ENCODE measurements at regions not wholly inside any gene's neighbourhood (a gene's known extent, or its start where the extent isn't known, plus 50 kb on each side); places are given as distances from the start of the nearest gene placed in this dataset.

- POLR2A ChIA-PET, result no interaction called here
- no peak for DNase-seq (ENCODE audit: extremely low spot score)
- TF ChIP-seq ELF4 (IDR thresholded peaks at IDR 0.05), result no peak
- CTCF ChIA-PET, result no interaction called here
Measured at GRCh38 chr14:83140756-83141155, 1607.1 kb upstream of the SEL1L start.

- ChIA-PET CTCF (no interaction called here), POLR2A (no interaction called here)
- DNase-seq (ENCODE audit: extremely low spot score), result no peak
- TF ChIP-seq ELF4 (IDR thresholded peaks at IDR 0.05) (no peak), TARDBP (IDR thresholded peaks at IDR 0.05) (no peak), BHLHE40 (IDR thresholded peaks at IDR 0.05; ENCODE audit: borderline replicate concordance) (no peak), LEF1 (IDR thresholded peaks at IDR 0.05; ENCODE audit: borderline replicate concordance) (no peak), FOXA1 (IDR thresholded peaks at IDR 0.05) (no peak), FOXM1 (IDR thresholded peaks at IDR 0.05; ENCODE audit: borderline replicate concordance) (no peak), FOXK2 (IDR thresholded peaks at IDR 0.05) (no peak), SP1 (IDR thresholded peaks at IDR 0.05) (no peak), L3MBTL2 (conservative IDR thresholded peaks at IDR 0.05) (no peak), ARNT (IDR thresholded peaks at IDR 0.05) (no peak), ZNF384 (IDR thresholded peaks at IDR 0.05) (no peak), SUZ12 (IDR thresholded peaks at IDR 0.05) (no peak), HDGF (IDR thresholded peaks at IDR 0.05; ENCODE audit: borderline replicate concordance) (no peak), NFRKB (IDR thresholded peaks at IDR 0.05) (no peak)
Measured at GRCh38 chr14:83147006-83147405, 1613.4 kb upstream of the SEL1L start.

GRCh38 chr14:83151571-83151970 is 1617.9 kb upstream of the SEL1L start:
- ChIA-PET CTCF (no interaction called here), POLR2A (no interaction called here)
- no peak for DNase-seq (ENCODE audit: extremely low spot score)
- no peak for TF ChIP-seq L3MBTL2 (conservative IDR thresholded peaks at IDR 0.05)
- TF ChIP-seq FOXM1 (IDR thresholded peaks at IDR 0.05; ENCODE audit: borderline replicate concordance), result no peak
- no peak for TF ChIP-seq TARDBP (IDR thresholded peaks at IDR 0.05)
- no peak for TF ChIP-seq SP1 (IDR thresholded peaks at IDR 0.05)
- no peak for TF ChIP-seq ELF4 (IDR thresholded peaks at IDR 0.05)
- TF ChIP-seq FOXA1 (IDR thresholded peaks at IDR 0.05), result no peak
- TF ChIP-seq ZNF384 (IDR thresholded peaks at IDR 0.05), result no peak
- TF ChIP-seq LEF1 (IDR thresholded peaks at IDR 0.05; ENCODE audit: borderline replicate concordance), result no peak
- TF ChIP-seq HDGF (IDR thresholded peaks at IDR 0.05; ENCODE audit: borderline replicate concordance), result no peak
- no peak for TF ChIP-seq BHLHE40 (IDR thresholded peaks at IDR 0.05; ENCODE audit: borderline replicate concordance)
- TF ChIP-seq PKNOX1 (IDR thresholded peaks at IDR 0.05), result no peak
- TF ChIP-seq FOXK2 (IDR thresholded peaks at IDR 0.05), result no peak
- no peak for TF ChIP-seq CTBP1 (IDR thresholded peaks at IDR 0.05; ENCODE audit: borderline replicate concordance)
- TF ChIP-seq ARNT (IDR thresholded peaks at IDR 0.05), result no peak
- no peak for TF ChIP-seq SUZ12 (IDR thresholded peaks at IDR 0.05)
- no peak for TF ChIP-seq NFRKB (IDR thresholded peaks at IDR 0.05)

- CTCF ChIA-PET, result no interaction called here
- POLR2A ChIA-PET, result no interaction called here
- no peak for TF ChIP-seq BHLHE40 (IDR thresholded peaks at IDR 0.05; ENCODE audit: borderline replicate concordance)
- TF ChIP-seq SP1 (IDR thresholded peaks at IDR 0.05), result no peak
- TF ChIP-seq ZNF384 (IDR thresholded peaks at IDR 0.05), result no peak
- no peak for TF ChIP-seq HDGF (IDR thresholded peaks at IDR 0.05; ENCODE audit: borderline replicate concordance)
- no peak for TF ChIP-seq LEF1 (IDR thresholded peaks at IDR 0.05; ENCODE audit: borderline replicate concordance)
- no peak for TF ChIP-seq L3MBTL2 (conservative IDR thresholded peaks at IDR 0.05)
Measured at GRCh38 chr14:83153081-83153480, 1619.4 kb upstream of the SEL1L start.

GRCh38 chr14:83162361-83162929 is 1628.8 kb upstream of the SEL1L start:
- ChIA-PET POLR2A (no interaction called here), CTCF (no interaction called here)
- TF ChIP-seq PKNOX1 (IDR thresholded peaks at IDR 0.05) (no peak), BHLHE40 (IDR thresholded peaks at IDR 0.05; ENCODE audit: borderline replicate concordance) (no peak), FOXK2 (IDR thresholded peaks at IDR 0.05) (no peak), FOXM1 (IDR thresholded peaks at IDR 0.05; ENCODE audit: borderline replicate concordance) (no peak), TARDBP (IDR thresholded peaks at IDR 0.05) (no peak), HDGF (IDR thresholded peaks at IDR 0.05; ENCODE audit: borderline replicate concordance) (no peak), ZNF384 (IDR thresholded peaks at IDR 0.05) (no peak), L3MBTL2 (conservative IDR thresholded peaks at IDR 0.05) (no peak), NFRKB (IDR thresholded peaks at IDR 0.05) (no peak), ELF4 (IDR thresholded peaks at IDR 0.05) (no peak), FOXA1 (IDR thresholded peaks at IDR 0.05) (no peak), LEF1 (IDR thresholded peaks at IDR 0.05; ENCODE audit: borderline replicate concordance) (no peak)
- no peak for DNase-seq (ENCODE audit: extremely low spot score)

More at GRCh38 chr14:83153081-83153480, 1619.4 kb upstream of the SEL1L start:
- no peak for DNase-seq (ENCODE audit: extremely low spot score)

GRCh38 chr14:83163016-83163415 is 1629.4 kb upstream of the SEL1L start:
- POLR2A ChIA-PET, result no interaction called here
- CTCF ChIA-PET, result no interaction called here
- TF ChIP-seq SP1 (IDR thresholded peaks at IDR 0.05) (no peak), HDGF (IDR thresholded peaks at IDR 0.05; ENCODE audit: borderline replicate concordance) (no peak), CTBP1 (IDR thresholded peaks at IDR 0.05; ENCODE audit: borderline replicate concordance) (no peak), PKNOX1 (IDR thresholded peaks at IDR 0.05) (no peak), TARDBP (IDR thresholded peaks at IDR 0.05) (no peak), SUZ12 (IDR thresholded peaks at IDR 0.05) (no peak), ARNT (IDR thresholded peaks at IDR 0.05) (no peak), FOXM1 (IDR thresholded peaks at IDR 0.05; ENCODE audit: borderline replicate concordance) (no peak), ELF4 (IDR thresholded peaks at IDR 0.05) (no peak), BHLHE40 (IDR thresholded peaks at IDR 0.05; ENCODE audit: borderline replicate concordance) (no peak), NFRKB (IDR thresholded peaks at IDR 0.05) (no peak), L3MBTL2 (conservative IDR thresholded peaks at IDR 0.05) (no peak), FOXA1 (IDR thresholded peaks at IDR 0.05) (no peak), ZNF384 (IDR thresholded peaks at IDR 0.05) (no peak), FOXK2 (IDR thresholded peaks at IDR 0.05) (no peak), LEF1 (IDR thresholded peaks at IDR 0.05; ENCODE audit: borderline replicate concordance) (no peak)
- no peak for DNase-seq (ENCODE audit: extremely low spot score)
